Fibroblast of pulmonary artery (primary cell): ENCODE measurements at regions not wholly inside any gene's neighbourhood (a gene's known extent, or its start where the extent isn't known, plus 50 kb on each side); places are given as distances from the start of the nearest gene placed in this dataset.

Source experiments
- DNase-seq: peaks from one replicate; pipeline ENCODE4 v3.0.0-alpha.2; 2010; ENCODE audit warnings: low read depth
- H3K4me3 ChIP-seq: replicated peaks from 2 replicates; pipeline ENCODE4 v1.5.1; 2011; ENCODE audit warnings: low read depth, mild to moderate bottlenecking, control low read depth, low read length, moderate library complexity
- TF ChIP-seq, protein P1 (sequence below): IDR thresholded peaks from 2 replicates; pipeline ENCODE4 v1.5.1; 2011; ENCODE audit warnings: mild to moderate bottlenecking, control low read depth, low read length, inconsistent platforms; ENCODE audit errors: missing control alignments

DNA sequence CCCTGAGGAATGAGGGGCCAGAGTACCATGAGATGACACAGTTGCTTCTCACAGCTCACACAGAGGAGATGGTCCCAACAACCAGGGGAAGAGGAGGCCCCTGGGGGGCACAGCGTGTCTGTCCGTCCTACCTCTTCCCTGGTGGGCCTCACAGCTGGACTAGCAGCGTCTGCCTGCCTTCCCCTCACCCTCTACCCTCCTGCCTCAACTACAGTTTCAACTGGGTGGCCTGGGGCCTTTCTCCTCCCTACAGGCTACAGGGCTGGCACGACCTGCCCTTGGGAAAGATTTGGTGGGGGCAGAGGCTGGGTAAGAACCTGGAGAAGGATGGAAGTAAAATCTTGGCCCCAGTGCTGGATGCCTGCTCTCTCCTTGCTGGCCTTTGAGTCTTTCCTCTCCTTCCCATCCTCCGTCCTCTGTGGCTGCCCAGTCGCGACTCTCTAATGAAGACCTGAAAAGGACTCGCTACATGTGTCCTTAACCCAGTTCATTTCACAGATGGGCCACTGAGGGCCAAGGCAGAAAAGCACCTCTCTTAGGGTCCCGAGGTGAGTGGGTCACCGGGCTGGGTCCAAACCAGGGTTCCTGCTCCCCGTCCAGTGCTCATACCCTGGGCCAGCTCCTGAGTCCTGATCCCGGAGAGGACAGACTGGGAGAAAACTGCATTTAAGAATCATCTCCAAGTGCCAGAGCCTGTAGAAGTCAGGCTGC, 232.5 kb downstream of the BCL11B start:
- TF ChIP-seq, protein P1, sequence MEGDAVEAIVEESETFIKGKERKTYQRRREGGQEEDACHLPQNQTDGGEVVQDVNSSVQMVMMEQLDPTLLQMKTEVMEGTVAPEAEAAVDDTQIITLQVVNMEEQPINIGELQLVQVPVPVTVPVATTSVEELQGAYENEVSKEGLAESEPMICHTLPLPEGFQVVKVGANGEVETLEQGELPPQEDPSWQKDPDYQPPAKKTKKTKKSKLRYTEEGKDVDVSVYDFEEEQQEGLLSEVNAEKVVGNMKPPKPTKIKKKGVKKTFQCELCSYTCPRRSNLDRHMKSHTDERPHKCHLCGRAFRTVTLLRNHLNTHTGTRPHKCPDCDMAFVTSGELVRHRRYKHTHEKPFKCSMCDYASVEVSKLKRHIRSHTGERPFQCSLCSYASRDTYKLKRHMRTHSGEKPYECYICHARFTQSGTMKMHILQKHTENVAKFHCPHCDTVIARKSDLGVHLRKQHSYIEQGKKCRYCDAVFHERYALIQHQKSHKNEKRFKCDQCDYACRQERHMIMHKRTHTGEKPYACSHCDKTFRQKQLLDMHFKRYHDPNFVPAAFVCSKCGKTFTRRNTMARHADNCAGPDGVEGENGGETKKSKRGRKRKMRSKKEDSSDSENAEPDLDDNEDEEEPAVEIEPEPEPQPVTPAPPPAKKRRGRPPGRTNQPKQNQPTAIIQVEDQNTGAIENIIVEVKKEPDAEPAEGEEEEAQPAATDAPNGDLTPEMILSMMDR = no peak
- DNase-seq = no peak
- no peak overlapping the region for H3K4me3 ChIP-seq

DNA sequence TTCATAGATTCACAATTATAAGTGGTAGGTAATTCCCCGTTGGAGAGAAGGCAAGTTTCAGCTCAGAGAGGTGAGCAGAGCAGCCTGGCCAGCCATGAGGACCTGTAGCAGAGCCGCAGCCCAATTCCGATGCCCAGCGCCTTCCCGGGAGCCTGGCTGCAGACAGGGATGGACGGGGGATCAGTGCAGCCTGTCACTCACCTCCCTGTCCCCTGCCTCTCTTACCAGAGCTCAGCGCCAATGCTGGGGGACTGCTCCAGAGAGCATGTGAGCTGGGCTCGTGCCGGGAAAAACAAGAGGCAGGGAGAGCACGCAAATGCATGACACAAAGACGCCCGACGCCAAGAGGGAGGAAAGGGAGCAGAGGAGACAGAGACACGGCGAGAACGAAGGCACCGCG, 231.9 kb downstream of the BCL11B start:
- no peak overlapping the region for H3K4me3 ChIP-seq
- DNase-seq = no peak
- TF ChIP-seq, protein P1 = no peak

DNA sequence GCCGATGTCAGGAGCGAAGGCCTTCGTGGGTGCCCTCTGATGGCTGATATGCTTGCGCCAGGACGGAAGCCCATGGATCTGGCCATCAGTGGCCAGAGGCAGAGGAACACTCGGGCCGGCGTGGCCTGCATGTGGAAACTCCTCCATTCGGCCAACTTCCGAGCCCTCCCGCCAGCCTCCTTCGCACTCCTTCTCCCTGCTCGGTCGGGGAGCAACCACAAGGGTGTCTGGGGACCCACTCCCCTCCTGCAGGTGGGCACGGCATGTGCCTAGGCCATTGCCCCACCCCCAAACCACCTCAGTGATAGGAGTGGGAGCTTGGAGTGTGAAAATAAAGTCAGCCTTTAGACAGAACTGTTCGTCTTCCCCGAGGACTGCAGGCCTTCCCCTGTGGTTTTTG, 231.3 kb downstream of the BCL11B start:
- no peak for DNase-seq
- TF ChIP-seq, protein P1 = no peak
- no peak overlapping the region for H3K4me3 ChIP-seq

DNA sequence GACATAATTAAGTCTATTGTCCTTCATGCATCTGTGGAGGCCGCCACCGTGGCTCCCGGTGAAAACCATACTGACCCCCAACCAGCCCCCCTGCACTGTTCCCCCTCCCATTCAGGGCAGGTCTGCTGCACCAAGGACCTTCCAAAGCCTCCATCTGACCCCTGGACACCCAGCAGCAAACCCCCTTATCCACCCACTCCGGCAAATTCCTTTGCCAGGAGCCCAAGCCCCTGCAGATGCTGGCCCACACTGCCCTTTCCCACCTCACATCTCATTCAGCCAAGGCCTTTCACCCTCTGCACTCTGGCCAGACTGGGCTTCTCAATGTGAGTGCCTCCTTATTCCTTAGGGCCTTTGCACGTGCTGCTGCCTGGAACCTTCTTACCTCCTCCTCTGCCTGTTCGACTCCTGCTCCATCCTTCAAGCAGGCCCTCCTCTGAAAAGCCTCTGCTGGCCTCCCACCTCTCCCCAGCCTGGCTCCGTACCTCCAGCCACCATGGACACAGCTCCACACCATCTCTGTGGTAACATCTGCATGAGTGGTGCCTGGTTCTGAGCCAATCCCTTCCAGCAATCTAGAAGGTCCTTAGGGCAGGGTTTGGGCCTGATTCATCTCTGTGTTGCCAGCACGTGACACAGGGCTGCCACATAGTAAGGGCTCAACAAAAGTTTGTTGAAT, 230.7 kb downstream of the BCL11B start:
- DNase-seq = no peak
- TF ChIP-seq, protein P1 = no peak
- H3K4me3 ChIP-seq = no peak overlapping the region

DNA sequence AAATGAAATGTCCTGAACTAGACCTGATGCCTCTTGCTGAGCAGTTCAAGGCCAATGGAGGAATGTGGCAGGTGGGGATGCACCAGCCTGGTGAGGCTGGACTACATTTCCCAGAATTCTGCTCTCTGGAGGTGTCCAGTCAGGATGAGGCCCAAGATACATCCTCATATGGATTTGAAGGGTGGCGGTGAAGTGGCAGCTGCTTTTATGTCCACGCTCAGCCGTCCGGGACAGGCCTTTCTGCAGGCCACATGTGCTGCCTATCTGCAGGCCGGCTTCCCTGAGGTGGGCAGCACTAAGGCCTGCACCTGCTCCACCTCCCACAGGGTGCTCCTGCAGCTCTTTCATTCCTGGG, 230.2 kb downstream of the BCL11B start:
- no peak for DNase-seq
- TF ChIP-seq, protein P1 = no peak
- H3K4me3 ChIP-seq = no peak overlapping the region

DNA sequence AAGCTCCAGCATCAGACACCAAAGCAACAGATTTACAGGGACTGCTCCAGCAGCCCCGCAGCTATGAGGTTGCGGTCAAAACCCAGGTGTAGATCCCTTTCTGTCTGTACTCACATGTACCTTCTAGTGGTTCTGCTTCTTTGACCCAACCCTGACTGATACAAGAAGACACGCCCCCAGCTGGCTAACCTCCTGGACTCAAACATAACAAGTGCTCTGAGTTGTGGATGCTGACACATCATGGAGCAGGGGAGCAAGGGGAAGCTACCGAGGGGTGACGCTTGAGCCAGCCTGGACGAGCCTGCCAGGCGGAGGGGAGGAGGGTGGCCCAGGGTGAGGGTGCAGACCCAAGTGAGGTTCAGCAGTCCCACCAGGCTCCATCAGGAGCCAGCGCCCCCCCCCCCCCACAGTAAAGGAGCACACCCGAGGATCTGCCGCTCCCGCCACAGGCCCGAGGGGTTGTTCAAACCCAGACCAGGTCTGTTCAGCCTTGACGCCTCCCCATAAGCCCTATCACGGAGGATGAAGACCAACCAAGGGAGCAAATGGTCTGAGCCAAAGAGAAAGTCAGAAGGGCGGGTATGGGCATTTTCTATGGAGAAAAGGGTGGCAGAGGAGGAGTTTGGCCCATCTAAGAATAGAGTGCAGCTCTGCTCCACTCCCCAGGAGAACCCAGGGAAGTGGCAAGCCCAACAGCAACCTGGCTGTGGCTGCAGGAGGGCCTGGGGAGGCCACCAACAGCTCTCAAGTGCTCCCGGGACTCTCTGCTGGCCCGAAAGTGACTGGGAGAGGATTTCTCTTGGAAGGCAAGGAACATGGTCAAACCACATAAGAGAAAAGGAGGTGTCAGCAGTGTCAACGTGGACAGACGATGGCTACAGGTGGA, 229.4 kb downstream of the BCL11B start:
- no peak overlapping the region for H3K4me3 ChIP-seq
- DNase-seq = no peak
- TF ChIP-seq, protein P1 = no peak
